HTR-8/SVneo (cell line): ENCODE measurements at regions not wholly inside any gene's neighbourhood (a gene's known extent, or its start where the extent isn't known, plus 50 kb on each side); places are given as distances from the start of the nearest gene placed in this dataset.

Source experiments
- DNase-seq: peaks from one replicate; pipeline ENCODE4 v3.0.0; 2011; ENCODE audit warnings: low spot score, mixed read lengths; ENCODE audit not compliant: insufficient read length
- FAIRE-seq: peaks from 2 replicates; lab custom pipeline; 2011; peaks lifted over from hg19 to GRCh38; lab: Jason Lieb, UNC

DNA sequence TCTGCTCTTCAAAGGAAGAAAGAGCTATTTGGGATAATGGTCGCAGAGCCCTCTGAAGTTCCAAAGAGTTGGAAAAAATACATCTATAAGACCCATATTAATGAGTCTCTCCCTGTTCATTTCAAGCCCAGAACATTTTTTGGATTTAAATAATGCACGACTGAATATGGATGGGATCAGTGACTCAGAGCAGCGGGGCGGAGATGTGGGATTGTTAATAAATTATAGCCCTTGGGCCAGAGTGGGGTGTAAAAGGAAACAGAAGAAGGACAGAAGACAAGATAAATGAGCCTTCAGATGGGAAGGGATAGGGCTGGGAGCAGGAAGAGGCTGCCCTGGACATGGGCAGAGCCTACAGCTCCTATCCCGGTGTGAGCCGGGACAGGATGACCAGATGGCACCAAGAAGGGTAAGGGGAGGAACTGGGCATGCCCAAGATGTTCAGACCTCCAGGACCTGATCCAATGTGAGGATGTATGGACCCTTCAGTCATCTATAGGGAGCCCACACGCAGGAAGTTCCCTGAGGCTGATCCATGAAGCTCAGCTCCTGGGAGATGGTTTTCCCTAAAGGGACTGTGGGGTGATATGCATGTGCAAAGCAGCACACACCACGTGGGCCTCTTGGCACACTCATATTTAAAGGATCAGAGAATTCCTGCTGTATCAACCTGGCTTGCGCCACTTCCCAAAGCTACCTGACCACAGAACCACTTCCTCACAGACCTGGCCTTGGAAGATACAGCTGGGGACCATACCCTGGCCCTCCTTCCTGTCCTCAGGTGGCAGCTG lies 96.1 kb upstream of the PLXNA4 start:
- FAIRE-seq, result no peak

DNA sequence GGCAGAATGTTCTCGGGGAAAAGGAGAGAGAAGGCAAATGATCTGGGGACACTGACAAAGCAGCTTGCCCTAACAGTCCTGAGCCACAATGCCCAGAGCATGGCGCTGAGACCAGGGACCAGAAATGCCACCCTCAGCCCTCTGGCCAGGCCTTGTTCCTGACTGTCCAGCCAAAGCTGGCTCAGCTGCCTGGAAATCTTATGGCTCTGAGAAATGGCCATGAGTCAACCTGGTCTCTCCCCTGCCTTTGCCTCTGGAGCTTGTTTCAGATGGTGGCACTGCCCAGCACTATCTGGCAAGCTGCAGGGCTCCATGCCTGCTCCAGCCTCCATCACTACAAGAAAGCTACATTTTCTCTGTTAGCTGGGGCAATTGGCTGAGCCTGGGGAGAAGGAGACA lies 90.5 kb upstream of the PLXNA4 start:
- FAIRE-seq (no peak), DNase-seq (no peak)

More for the DNA sequence above, 96.1 kb upstream of the PLXNA4 start:
- DNase-seq, result no peak

DNA sequence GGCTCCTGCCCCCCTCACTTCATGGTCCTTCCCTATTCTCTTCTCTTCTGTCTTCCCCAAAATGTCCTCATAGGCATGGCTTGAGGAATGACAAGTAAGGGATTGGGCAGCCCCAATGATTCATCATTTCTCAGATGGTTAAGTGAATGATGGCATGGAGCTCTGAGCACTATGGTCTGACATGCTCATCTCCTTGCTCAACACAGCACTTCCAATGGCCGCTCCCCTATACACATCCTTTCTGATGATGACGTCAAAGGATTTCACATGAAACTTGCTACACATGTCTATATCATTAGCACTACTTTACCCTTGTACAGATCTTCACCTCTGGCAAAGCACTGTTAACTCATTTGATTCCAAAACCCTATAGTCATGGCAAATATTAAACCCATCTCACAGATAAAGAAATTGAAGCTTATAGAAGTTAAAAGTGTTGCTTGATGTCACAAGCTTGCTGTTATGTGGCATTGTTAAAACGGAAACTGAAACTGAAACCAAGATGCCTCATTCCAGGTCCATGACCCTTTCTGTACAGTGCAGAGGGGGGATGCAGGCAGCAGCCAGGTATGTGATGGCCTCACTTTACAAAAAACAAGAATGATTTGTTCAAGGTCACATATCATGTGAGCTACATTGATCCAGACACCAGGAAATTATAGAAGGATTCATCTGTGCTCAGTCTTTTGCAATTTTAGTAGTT lies 90.0 kb upstream of the PLXNA4 start:
- no peak for FAIRE-seq
- no peak for DNase-seq

DNA sequence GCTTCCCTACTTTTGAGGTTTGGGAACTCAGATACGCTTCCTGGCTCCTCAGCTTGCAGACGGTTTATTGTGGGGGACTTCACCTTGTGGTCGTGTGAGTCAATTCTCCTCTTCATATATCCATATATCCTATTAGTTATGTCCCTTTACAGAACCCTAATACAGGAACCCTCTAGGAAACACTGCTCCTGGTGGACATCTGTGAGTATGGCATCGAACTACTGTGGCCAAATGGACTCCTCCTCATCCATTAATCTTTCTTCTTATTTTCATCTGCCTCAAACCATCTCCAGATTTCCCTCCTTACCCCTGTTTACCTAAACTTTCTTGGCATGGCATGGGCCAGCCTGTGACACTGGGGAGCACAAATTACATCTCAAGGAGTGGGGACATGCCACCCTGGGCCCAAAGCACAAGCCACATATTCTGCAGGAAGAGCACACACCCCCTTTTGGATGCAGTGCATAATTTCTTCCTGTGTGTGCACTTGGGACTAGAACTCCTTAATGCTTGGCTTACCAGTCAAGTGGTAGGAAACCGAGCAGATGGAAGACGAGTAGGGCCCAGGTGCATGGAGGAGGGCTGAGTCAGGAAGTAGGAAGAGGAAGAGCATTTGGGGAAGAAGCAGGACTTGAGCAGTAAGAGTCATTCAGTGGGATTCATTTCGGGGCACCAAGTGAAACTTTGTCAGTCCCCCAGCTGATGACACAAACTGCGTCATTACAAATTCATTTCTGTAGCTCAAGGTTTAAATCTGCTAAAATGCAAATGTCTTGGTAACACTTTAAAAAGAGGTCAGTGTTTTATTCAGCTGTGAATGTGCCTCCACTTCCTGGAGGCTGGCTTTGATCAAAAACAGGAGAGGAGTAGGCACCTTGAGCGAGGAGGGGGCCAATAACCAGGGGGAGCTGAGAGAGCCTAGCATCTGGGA lies 80.8 kb upstream of the PLXNA4 start:
- DNase-seq (no peak), FAIRE-seq (no peak)

DNA sequence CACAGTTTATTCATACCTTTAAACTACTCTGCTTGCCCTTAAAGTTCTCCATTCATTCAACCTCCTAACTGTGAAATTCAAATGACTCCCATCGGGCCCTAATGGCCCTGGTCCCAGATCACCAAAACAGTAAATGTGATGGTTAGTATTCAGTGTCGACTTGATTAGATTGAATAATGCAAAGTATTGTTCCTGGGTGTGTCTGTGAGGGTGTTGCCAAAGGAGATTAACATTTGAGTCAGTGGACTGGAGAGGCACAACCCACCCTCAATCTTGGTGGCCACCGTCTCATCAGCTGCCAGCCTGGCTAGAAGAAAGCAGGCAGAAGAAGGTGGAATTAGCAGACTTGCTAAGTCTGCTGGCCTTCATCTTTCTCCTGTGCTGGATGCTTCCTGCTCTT lies 80.1 kb upstream of the PLXNA4 start:
- no peak for FAIRE-seq

DNA sequence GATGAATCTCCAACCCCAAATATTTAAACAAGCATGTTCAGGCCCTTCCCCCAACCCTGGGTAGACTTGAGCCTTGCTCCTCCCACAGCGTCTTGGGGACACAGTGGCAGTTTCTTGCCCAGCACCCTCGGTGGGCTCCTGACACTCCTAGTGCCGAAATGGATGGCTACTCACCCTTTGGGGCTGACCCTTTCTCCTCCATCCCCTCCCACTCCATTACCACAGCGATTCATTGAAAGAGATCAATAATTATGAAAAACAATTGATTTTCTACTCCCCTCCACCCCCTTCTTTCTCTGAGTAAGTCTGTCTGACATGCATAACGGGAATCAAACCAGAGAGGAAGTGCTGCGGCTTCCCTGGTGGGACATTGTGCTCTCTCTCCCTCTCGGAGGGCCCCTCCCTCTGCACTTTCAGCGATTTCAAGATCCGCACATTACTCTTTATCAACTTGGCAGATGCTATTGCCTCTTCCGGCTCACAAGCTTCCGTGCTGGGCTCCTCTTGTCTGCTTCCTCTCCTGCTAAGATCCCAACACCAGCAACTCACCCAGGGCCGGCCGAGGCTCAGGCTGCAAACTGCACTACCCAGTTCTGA lies 79.0 kb upstream of the PLXNA4 start:
- peak; percentile 4 for DNase-seq
- no peak for FAIRE-seq

More for the DNA sequence above, 80.1 kb upstream of the PLXNA4 start:
- no peak for DNase-seq

DNA sequence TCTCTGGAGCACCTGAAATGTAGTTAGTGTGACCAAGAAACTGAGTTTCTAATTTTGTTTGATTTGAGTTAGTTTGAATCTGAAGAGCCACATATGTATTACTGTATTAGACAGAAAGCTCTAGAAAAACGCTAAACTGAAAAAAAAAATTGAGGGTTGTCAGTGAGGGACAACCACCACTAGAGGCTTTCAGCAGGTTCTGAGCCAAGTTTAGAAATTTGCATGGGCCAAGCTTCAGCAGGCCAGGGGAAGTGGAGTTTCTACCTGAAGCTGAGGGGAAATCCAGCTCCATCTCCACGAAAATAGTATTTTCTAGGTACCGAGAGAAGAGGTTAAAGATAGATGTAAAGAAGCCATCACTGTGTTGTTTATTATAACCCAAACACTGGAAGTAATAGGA lies 77.9 kb upstream of the PLXNA4 start:
- FAIRE-seq (no peak), DNase-seq (no peak)

DNA sequence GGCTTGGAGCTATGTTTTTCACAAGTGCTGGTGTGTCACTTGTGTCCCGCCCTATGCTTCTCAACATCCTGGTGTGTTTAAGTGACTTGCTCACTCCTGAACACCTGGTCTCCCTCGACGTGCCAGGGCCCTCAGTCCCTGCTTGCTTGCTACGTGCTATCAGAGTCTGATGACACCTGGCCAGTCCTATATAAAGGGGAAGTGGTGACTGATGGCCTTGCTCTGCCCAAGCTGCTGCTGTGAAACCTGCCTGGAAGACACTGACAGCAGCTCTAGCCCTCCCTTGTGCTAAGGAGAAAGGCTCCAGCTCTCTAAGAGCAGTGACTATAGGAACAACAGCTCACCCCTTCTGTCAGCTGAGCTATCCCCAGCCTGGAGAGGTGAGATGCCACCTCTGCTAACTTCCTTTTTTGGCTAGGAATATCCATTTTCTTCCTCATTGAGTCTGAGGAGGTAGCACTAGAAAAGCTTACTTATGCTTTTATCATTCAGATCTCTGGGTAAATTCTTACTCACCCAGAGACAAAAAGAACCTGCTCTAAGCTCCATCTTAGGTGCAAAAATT lies 77.2 kb upstream of the PLXNA4 start:
- DNase-seq (no peak), FAIRE-seq (no peak)

DNA sequence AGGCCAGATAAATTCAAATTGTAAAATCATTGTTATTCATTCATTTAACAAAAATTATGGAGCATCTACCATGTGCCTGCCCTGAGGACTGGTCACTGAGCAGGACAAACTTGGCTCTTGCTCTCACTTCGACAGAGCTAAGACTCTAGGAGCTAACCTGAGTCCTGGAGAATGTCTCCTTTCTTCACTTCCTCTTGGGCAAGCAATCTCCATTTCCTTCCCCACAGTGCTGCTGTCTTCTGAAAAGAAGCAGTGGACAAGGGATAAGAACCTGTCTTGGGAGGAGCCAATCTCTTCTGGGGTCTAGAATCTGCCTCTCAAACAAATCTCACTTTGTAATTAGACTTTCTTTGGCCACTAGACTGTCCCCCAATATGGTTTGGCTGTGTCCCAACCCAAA lies 76.2 kb upstream of the PLXNA4 start:
- DNase-seq (no peak), FAIRE-seq (no peak)

DNA sequence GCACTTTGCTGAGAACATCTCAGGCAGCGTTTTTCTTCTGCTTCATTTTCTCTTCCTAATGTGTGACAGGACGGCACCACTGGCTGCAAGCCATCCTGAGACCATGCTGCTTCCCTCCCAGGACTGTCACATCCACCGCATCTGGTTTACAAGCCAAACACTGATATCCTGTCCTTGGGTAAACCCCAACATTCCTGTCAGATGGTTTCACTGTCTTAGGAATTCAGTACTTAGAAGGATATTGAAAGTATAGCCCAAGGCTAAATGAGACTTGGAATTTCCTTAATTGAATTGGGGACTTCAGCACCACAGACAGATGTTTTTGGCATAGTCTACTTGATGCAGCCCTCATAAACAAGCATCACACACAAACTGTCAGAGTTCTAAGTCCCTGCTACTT lies 74.2 kb upstream of the PLXNA4 start:
- peak; percentile 60 for DNase-seq
- FAIRE-seq, result no peak

DNA sequence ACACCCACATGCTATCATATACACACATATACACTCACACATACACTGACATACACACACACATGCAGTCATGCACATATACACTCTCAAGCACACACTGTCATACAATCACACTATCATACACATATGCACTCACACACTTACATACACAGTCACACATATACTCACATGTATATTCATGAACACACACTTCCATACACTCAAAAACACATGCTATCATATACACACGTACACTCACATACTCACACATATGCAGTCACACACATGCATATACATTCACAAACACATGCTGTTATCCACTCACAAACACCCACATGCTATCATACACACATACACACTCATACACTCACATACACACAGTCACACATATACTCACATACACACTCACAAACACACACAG lies 71.0 kb upstream of the PLXNA4 start:
- FAIRE-seq, result peak; percentile 91
- DNase-seq, result no peak

DNA sequence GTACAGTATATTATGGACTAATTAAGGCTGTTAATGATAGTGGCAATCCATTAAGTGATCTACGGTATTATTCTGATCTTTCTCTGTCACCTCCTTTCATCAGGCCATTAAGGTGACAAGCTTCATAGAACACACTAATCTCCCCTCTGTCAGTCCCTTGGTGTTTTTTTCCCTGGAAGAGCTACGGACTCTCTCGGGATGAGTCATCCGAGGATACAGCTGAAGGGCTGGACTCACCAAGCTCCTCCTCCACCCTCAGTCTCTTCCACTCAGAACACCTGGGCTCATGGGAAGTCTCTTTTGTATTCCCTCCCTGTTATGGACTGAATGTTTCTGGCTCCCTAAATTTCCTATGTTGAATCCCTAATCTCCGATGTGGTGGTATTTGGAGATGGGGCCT lies 69.8 kb upstream of the PLXNA4 start:
- peak; percentile 5 for DNase-seq
- no peak for FAIRE-seq

DNA sequence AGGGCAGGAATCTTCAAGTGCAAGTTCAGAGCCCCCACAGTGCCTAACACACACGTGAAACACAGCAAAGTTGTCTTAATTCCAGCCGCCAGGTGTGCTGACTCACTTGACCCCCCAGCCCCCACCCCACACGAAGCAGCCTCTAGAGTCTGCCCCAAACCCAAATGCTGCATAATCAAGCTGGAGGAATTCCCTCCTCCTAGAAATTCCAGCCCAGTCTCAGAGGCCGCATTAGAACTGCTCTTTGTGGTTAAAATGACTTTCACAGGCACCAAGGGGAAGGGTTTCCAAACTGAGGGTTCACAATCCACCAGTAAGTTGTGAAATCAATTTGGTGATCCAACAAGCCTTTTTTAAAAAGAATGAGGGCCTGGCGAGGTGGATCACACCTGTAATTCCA lies 67.0 kb upstream of the PLXNA4 start:
- DNase-seq (no peak), FAIRE-seq (no peak)

DNA sequence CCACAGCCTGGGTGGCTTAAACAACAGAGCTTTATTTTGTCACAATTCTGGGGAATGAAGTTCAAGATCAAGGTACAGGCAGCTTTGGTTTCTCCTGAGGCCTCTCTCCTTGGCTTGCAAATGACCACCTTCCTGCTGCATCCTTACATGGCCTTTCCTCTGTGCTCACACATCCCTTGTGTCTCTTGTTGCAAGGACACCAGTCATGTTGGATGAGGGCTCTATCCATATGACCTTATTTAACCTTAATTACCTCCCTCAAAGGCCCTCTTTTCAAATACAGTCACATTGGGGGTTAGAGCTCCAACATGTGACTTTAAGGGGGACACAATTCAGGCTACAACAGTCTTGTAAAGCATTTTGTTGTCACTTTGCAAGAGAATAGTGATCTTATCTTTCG lies 65.0 kb upstream of the PLXNA4 start:
- FAIRE-seq (no peak), DNase-seq (no peak)

DNA sequence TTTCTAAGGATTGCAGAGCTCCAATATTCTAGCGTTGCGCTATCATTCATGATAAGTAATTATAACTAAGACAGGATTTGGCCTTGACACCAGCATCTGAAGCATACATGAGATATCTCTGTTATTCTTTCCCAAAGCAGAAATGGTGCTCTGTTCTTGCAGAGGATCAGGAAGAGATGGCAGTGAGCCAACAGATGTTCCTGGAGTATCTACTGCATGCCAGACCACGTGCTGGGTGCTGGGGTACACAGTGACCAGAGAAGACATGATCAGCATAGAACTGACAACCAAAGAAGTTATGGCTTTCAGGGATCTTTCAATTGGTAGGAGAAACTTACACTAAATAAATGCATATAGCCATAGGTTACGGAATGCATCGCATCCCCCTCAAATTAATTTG lies 63.7 kb upstream of the PLXNA4 start:
- FAIRE-seq, result no peak
- no peak for DNase-seq

DNA sequence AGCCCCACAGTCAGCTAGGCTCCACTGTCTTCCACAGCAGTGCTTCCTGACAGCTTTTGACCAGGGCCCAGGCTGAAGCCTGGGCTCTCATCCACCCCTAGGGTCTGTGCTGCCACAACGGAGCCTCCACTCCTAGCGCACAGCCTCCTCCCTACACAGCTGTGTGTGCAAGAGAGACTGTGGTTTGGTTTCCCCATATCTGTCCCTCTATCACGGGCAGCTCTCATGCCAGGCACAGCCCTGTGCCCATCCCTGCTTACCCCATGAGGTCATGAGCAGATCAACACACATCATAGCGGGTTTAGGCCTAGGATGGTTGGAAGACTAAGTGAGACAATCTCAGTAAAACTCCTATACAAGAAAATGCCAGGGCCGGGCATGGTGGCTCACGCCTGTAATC lies 61.7 kb upstream of the PLXNA4 start:
- DNase-seq, result no peak
- FAIRE-seq, result no peak

DNA sequence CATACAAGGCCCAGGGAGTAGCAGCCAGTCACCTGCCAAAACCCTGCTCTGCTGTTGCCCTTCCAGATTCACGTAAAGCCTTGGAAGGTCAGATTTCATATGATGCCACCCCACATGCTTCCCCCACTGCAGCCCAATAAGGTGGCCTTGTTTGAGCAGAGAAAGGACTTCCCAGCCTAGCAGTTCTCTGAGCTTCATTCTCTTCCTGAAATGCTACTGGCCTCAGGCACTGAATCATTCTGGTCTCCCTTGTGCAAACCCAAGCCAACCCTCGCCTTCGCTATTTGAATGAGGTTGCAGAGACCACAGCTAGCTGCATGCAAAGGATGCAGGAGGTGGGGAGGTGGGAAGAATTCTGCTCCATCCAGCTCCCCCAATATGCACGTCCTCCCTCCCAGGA lies 60.3 kb upstream of the PLXNA4 start:
- no peak for DNase-seq
- no peak for FAIRE-seq

DNA sequence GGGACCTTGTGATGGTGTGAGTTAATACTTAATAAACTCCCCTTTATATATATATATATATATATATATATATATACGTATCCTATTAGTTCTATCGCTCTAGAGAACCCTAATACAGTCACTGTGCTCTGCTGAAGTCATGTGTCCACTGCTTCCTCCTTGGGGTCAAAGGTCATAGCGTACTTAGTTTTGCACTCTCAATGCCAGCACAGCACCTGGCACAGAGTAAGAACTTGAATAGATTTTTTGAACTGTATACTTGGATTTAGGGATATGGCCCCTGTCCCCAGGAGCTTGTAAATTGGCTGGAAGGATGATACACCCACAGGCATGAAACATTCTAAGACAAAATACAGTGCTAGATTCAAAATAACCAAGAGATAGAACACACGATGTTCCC lies 58.9 kb upstream of the PLXNA4 start:
- FAIRE-seq, result no peak
- no peak for DNase-seq

DNA sequence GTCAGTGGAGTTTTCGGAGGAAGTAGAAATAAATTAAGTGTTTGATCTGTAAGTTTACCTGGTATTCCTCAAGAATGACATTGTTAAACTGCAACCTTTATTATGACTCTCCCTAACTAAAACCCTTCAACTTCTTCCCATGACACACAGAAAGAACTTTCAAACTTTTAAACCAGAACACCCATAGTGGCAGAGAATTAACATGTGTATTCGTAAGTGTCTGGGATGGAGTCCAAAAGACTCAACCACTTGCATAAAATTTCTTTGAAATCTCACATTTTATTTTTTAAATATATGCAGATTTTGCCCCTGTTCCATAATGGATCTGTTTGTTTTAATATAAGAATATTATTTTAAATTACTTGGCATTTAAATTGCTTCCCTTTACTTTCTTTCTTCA lies 54.6 kb upstream of the PLXNA4 start:
- FAIRE-seq (no peak), DNase-seq (no peak)
